ENCODE measurements at regions not wholly inside any gene's neighbourhood (a gene's known extent, or its start where the extent isn't known, plus 50 kb on each side); places are given as distances from the start of the nearest gene placed in this dataset.

GRCh38 chr12:93059925-93060665 lies 131.0 kb upstream of the EEA1 start:
- Mint-ChIP-seq H3K36me3 (ENCODE audit: insufficient read depth, unreplicated experiment) (peaks cover 6% of the 10 kb centered on the region), H3K27me3 (ENCODE audit: insufficient read depth, unreplicated experiment) (no peaks in the 10 kb centered on the region), H3K27ac (ENCODE audit: unreplicated experiment) (peak overlapping the region; percentile 70), H3K4me1 (ENCODE audit: low read depth, unreplicated experiment) (peaks cover 43% of the 10 kb centered on the region), H3K9me3 (ENCODE audit: unreplicated experiment) (peaks cover 9% of the 10 kb centered on the region), H3K4me3 (ENCODE audit: unreplicated experiment) (no peak overlapping the region)
- Histone ChIP-seq H3K4me1 (peaks cover 48% of the 10 kb centered on the region), H3K36me3 (ENCODE audit: control insufficient read depth, insufficient read depth, low read length) (no peaks in the 10 kb centered on the region; the same call in 1 of the 2 replicates), H3K27me3 (replicated peaks; ENCODE audit: control insufficient read depth, insufficient read depth, low read length) (no peaks in the 10 kb centered on the region), H3K9me3 (0 out of 2 replicates have a peak, but pooled peaks cover 4% of the 10 kb centered on the region), H3K4me3 (ENCODE audit: low read depth, low read length) (no peak overlapping the region)
- no peak for TF ChIP-seq CTCF (IDR thresholded peaks at IDR 0.05; ENCODE audit: insufficient read depth in 1 of 2, low read depth in 1 of 2, low read length in 1 of 2, severe bottlenecking in 1 of 2, unreplicated experiment in 1 of 2)
- CTCF ChIA-PET: no interaction called here
- intact Hi-C loops (cut with micrococcal nuclease; ENCODE audit: unreplicated experiment): no loop called here
- POLR2A ChIA-PET: no interaction called here
- BruUV-seq (replicated peaks): no TSS peak
- no peak for DNase-seq

- H3K27me3 ChIP-seq (replicated peaks; ENCODE audit: control insufficient read depth, insufficient read depth, low read length): no peaks in the 10 kb centered on the region
- no peak for DNase-seq
- BruUV-seq (replicated peaks): no TSS peak
- H3K4me1 ChIP-seq: peaks cover 42% of the 10 kb centered on the region
- no peak overlapping the region for H3K4me3 ChIP-seq (ENCODE audit: low read depth, low read length)
- 0 out of 2 replicates have a peak, but pooled peaks cover 4% of the 10 kb centered on the region for H3K9me3 ChIP-seq
- ChIA-PET POLR2A (no interaction called here), CTCF (no interaction called here)
- peaks cover 6% of the 10 kb centered on the region for H3K36me3 Mint-ChIP-seq (ENCODE audit: insufficient read depth, unreplicated experiment)
- no peaks in the 10 kb centered on the region for H3K27me3 Mint-ChIP-seq (ENCODE audit: insufficient read depth, unreplicated experiment)
- intact Hi-C loops (cut with micrococcal nuclease; ENCODE audit: unreplicated experiment): no loop called here
- peaks cover 9% of the 10 kb centered on the region for H3K9me3 Mint-ChIP-seq (ENCODE audit: unreplicated experiment)
- H3K4me3 Mint-ChIP-seq (ENCODE audit: unreplicated experiment): no peak overlapping the region
- H3K36me3 ChIP-seq (ENCODE audit: control insufficient read depth, insufficient read depth, low read length): no peaks in the 10 kb centered on the region; the same call in 1 of the 2 replicates
- TF ChIP-seq CTCF (IDR thresholded peaks at IDR 0.05; ENCODE audit: insufficient read depth in 1 of 2, low read depth in 1 of 2, low read length in 1 of 2, severe bottlenecking in 1 of 2, unreplicated experiment in 1 of 2): no peak
- H3K27ac Mint-ChIP-seq (ENCODE audit: unreplicated experiment): no peak overlapping the region
- H3K4me1 Mint-ChIP-seq (ENCODE audit: low read depth, unreplicated experiment): peaks cover 42% of the 10 kb centered on the region
Observed at GRCh38 chr12:93060666-93061472, 131.8 kb upstream of the EEA1 start.

- peaks cover 6% of the 10 kb centered on the region for H3K36me3 Mint-ChIP-seq (ENCODE audit: insufficient read depth, unreplicated experiment)
- peaks cover 34% of the 10 kb centered on the region for H3K4me1 Mint-ChIP-seq (ENCODE audit: low read depth, unreplicated experiment)
- no TSS peak for BruUV-seq (replicated peaks)
- Histone ChIP-seq H3K4me1 (peaks cover 33% of the 10 kb centered on the region), H3K36me3 (ENCODE audit: control insufficient read depth, insufficient read depth, low read length) (no peaks in the 10 kb centered on the region; the same call in 1 of the 2 replicates), H3K4me3 (ENCODE audit: low read depth, low read length) (no peak overlapping the region), H3K27me3 (replicated peaks; ENCODE audit: control insufficient read depth, insufficient read depth, low read length) (no peaks in the 10 kb centered on the region), H3K9me3 (0 out of 2 replicates have a peak, but pooled peaks cover 4% of the 10 kb centered on the region)
- no peak overlapping the region for H3K27ac Mint-ChIP-seq (ENCODE audit: unreplicated experiment)
- peaks cover 9% of the 10 kb centered on the region for H3K9me3 Mint-ChIP-seq (ENCODE audit: unreplicated experiment)
- POLR2A ChIA-PET: no interaction called here
- H3K4me3 Mint-ChIP-seq (ENCODE audit: unreplicated experiment): no peak overlapping the region
- no peaks in the 10 kb centered on the region for H3K27me3 Mint-ChIP-seq (ENCODE audit: insufficient read depth, unreplicated experiment)
- intact Hi-C loops (cut with micrococcal nuclease; ENCODE audit: unreplicated experiment): no loop called here
- TF ChIP-seq CTCF (IDR thresholded peaks at IDR 0.05; ENCODE audit: insufficient read depth in 1 of 2, low read depth in 1 of 2, low read length in 1 of 2, severe bottlenecking in 1 of 2, unreplicated experiment in 1 of 2): no peak
- CTCF ChIA-PET: no interaction called here
- DNase-seq: no peak
Observed at GRCh38 chr12:93061473-93062419, 132.7 kb upstream of the EEA1 start.

Data from Caco-2 (cell line).